Epithelial cell of esophagus (primary cell): ENCODE measurements at regions not wholly inside any gene's neighbourhood (a gene's known extent, or its start where the extent isn't known, plus 50 kb on each side); places are given as distances from the start of the nearest gene placed in this dataset.

Experiments used
- DNase-seq: peaks from one replicate; pipeline ENCODE4 v3.0.0; 2010; ENCODE audit warnings: low read depth
- H3K4me3 ChIP-seq: 2 replicates; pipeline ENCODE4 v1.5.1; 2011; ENCODE audit warnings: mild to moderate bottlenecking, low read length, control low read depth
- CTCF ChIP-seq: IDR thresholded peaks from 2 replicates; pipeline ENCODE4 v1.5.1; 2011; ENCODE audit warnings: low read depth, mild to moderate bottlenecking, low read length, control low read depth, inconsistent platforms; ENCODE audit not compliant: insufficient read depth; ENCODE audit errors: missing control alignments

GRCh38 chr13:105290596-105290995 lies 1244.9 kb downstream of the EFNB2 start:
- DNase-seq, result no peak
- no peak overlapping the region for H3K4me3 ChIP-seq
- TF ChIP-seq CTCF, result no peak

GRCh38 chr13:105285526-105285925 lies 1249.9 kb downstream of the EFNB2 start:
- no peak for TF ChIP-seq CTCF
- H3K4me3 ChIP-seq, result no peak overlapping the region
- DNase-seq, result no peak

- H3K4me3 ChIP-seq, result no peak overlapping the region
- TF ChIP-seq CTCF, result no peak
- DNase-seq, result no peak
These were observed 1252.8 kb downstream of the EFNB2 start for GRCh38 chr13:105282406-105283285.

- DNase-seq, result peak; percentile 24
- no peak for TF ChIP-seq CTCF
- H3K4me3 ChIP-seq, result no peak overlapping the region
These were observed 1256.5 kb downstream of the EFNB2 start for GRCh38 chr13:105278943-105279381.

- no peak for TF ChIP-seq CTCF
- DNase-seq, result no peak
- H3K4me3 ChIP-seq, result no peak overlapping the region
These were observed 1258.9 kb downstream of the EFNB2 start for GRCh38 chr13:105276571-105276970.

GRCh38 chr13:105273665-105274222 lies 1261.7 kb downstream of the EFNB2 start:
- H3K4me3 ChIP-seq, result no peak overlapping the region
- no peak for DNase-seq
- TF ChIP-seq CTCF, result no peak
